KMS-11 (cell line): ENCODE measurements at regions not wholly inside any gene's neighbourhood (a gene's known extent, or its start where the extent isn't known, plus 50 kb on each side); places are given as distances from the start of the nearest gene placed in this dataset.

Experiments used
- H2AFZ ChIP-seq: fragments of 200-600 bp; sonication (generic); 2 replicates; pipeline ENCODE4 v1.6.1; 2016; ENCODE audit warnings: antibody characterized with exemption, mixed run types, low read depth
- H3K27ac ChIP-seq: fragments of 200-600 bp; sonication (generic); 2 replicates; pipeline ENCODE4 v1.6.1; 2016; ENCODE audit warnings: mild to moderate bottlenecking, mixed run types
- H3K27me3 ChIP-seq: fragments of 200-600 bp; sonication (generic); 2 replicates; pipeline ENCODE4 v1.6.1; 2017; ENCODE audit warnings: mild to moderate bottlenecking, low read depth, mixed run types, moderate library complexity; ENCODE audit not compliant: insufficient read depth
- H3K36me3 ChIP-seq: fragments of 200-600 bp; sonication (generic); 2 replicates; pipeline ENCODE4 v1.6.1; 2017; ENCODE audit warnings: mild to moderate bottlenecking, mixed run types; ENCODE audit not compliant: insufficient read depth
- H3K4me1 ChIP-seq: fragments of 200-600 bp; sonication (generic); 2 replicates; pipeline ENCODE4 v1.6.1; 2016; ENCODE audit warnings: mild to moderate bottlenecking, low read depth, mixed run types; ENCODE audit not compliant: poor library complexity, severe bottlenecking
- H3K4me2 ChIP-seq: fragments of 200-600 bp; sonication (generic); 2 replicates; pipeline ENCODE4 v1.7.0; 2016; ENCODE audit warnings: mild to moderate bottlenecking, mixed run types
- H3K4me3 ChIP-seq: fragments of 200-600 bp; sonication (generic); IDR thresholded peaks from 2 replicates; pipeline ENCODE4 v1.6.1; 2017; ENCODE audit warnings: low read depth, low read length, mixed read lengths; ENCODE audit not compliant: insufficient read depth
- H3K79me2 ChIP-seq: fragments of 200-600 bp; sonication (generic); 2 replicates; pipeline ENCODE4 v1.6.1; 2016; ENCODE audit warnings: low read depth, mixed run types; ENCODE audit not compliant: insufficient read depth
- H3K9ac ChIP-seq: fragments of 200-600 bp; sonication (generic); 2 replicates; pipeline ENCODE4 v1.6.1; 2016; ENCODE audit warnings: mild to moderate bottlenecking, mixed run types
- H4K20me1 ChIP-seq: fragments of 200-600 bp; sonication (generic); 2 replicates; pipeline ENCODE4 v1.6.1; 2016; ENCODE audit warnings: mild to moderate bottlenecking, mixed run types; ENCODE audit not compliant: insufficient read depth
- TF ChIP-seq, protein P1 (sequence below): fragments of 200-600 bp; sonication (generic); conservative IDR thresholded peaks from 2 replicates; pipeline ENCODE4 v1.6.1; 2017; ENCODE audit warnings: low read depth, mild to moderate bottlenecking, antibody characterized with exemption, low read length, moderate library complexity, mixed read lengths

DNA sequence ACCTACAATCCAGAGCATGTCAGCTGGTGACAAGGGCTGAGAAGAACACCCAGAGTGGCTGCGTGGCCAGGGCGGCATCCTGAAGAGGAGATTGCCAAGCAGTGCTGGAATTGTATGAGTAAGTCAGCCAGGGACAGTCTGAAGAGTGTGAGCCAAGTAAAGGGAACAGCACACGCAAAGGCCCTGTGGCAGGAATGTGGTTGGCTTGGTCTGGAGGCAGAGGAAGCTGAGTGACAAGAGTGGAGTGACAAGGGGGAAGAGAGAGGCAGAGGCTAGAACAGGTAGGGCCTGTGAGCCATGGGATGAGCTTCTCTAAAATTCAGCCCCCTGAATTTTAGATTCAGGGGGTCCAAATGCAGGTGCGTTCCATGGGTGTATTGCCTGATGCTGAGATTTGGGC, 53.7 kb upstream of the UQCRFS1 start:
- no peaks in the 10 kb centered on the region for H3K4me1 ChIP-seq
- no peak overlapping the region for H3K27ac ChIP-seq
- H3K27me3 ChIP-seq, result no peaks in the 10 kb centered on the region
- no peaks in the 10 kb centered on the region for H3K36me3 ChIP-seq
- no peak overlapping the region for H3K4me3 ChIP-seq
- H3K79me2 ChIP-seq, result no peaks in the 10 kb centered on the region
- H4K20me1 ChIP-seq, result no peaks in the 10 kb centered on the region
- H2AFZ ChIP-seq, result no peak overlapping the region
- TF ChIP-seq, protein P1, sequence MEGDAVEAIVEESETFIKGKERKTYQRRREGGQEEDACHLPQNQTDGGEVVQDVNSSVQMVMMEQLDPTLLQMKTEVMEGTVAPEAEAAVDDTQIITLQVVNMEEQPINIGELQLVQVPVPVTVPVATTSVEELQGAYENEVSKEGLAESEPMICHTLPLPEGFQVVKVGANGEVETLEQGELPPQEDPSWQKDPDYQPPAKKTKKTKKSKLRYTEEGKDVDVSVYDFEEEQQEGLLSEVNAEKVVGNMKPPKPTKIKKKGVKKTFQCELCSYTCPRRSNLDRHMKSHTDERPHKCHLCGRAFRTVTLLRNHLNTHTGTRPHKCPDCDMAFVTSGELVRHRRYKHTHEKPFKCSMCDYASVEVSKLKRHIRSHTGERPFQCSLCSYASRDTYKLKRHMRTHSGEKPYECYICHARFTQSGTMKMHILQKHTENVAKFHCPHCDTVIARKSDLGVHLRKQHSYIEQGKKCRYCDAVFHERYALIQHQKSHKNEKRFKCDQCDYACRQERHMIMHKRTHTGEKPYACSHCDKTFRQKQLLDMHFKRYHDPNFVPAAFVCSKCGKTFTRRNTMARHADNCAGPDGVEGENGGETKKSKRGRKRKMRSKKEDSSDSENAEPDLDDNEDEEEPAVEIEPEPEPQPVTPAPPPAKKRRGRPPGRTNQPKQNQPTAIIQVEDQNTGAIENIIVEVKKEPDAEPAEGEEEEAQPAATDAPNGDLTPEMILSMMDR, result no peak
- no peak overlapping the region for H3K4me2 ChIP-seq
- H3K9ac ChIP-seq, result no peak overlapping the region

DNA sequence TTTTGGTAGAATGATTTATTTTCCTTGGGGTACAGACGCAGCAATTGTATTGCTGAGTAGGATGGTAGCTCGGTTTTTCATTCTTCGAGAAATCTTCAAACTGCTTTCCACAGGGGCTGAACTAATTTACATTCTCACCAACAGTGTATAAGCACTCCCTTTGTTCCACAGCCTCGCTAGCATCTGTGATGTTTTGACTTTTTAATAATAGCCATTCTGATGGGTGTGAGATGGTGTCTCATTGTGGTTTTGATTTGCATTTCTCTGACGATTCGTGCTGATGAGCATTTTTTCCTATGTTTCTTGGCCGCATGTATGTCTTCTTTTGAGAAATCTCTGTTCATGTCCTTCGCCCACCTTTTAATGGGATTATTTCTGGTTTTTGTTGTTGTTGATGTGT, 54.8 kb upstream of the UQCRFS1 start:
- H3K4me1 ChIP-seq, result no peaks in the 10 kb centered on the region
- TF ChIP-seq, protein P1, result no peak
- no peaks in the 10 kb centered on the region for H3K36me3 ChIP-seq
- H2AFZ ChIP-seq, result no peak overlapping the region
- no peaks in the 10 kb centered on the region for H3K79me2 ChIP-seq
- H3K27me3 ChIP-seq, result no peaks in the 10 kb centered on the region
- no peak overlapping the region for H3K27ac ChIP-seq
- no peak overlapping the region for H3K9ac ChIP-seq
- H4K20me1 ChIP-seq, result no peaks in the 10 kb centered on the region
- H3K4me2 ChIP-seq, result no peak overlapping the region
- no peak overlapping the region for H3K4me3 ChIP-seq

DNA sequence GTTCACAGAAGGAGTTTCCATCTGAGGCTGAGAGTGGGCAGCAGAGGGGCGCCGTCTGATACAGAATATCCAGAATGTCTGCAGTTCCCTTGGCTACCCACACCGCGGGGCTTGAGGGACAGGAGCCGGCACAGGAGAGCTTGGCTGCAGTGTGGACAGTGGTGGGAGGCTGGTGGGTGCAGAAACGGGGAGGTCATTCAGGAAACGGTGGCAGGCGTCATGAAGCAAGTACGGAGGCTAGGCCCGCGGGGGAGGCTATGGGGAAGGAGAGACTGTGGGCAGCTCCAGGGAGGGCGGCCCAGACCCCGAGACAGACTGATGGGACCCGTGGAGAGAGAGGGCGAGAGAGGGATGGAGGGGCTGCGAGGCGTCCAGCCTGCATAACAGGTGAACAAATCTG, 55.2 kb upstream of the UQCRFS1 start:
- no peak overlapping the region for H3K27ac ChIP-seq
- no peaks in the 10 kb centered on the region for H4K20me1 ChIP-seq
- H3K9ac ChIP-seq, result no peak overlapping the region
- no peaks in the 10 kb centered on the region for H3K36me3 ChIP-seq
- TF ChIP-seq, protein P1, result no peak
- no peak overlapping the region for H3K4me3 ChIP-seq
- H2AFZ ChIP-seq, result no peak overlapping the region
- H3K4me2 ChIP-seq, result no peak overlapping the region
- no peaks in the 10 kb centered on the region for H3K4me1 ChIP-seq
- no peaks in the 10 kb centered on the region for H3K27me3 ChIP-seq
- H3K79me2 ChIP-seq, result no peaks in the 10 kb centered on the region

DNA sequence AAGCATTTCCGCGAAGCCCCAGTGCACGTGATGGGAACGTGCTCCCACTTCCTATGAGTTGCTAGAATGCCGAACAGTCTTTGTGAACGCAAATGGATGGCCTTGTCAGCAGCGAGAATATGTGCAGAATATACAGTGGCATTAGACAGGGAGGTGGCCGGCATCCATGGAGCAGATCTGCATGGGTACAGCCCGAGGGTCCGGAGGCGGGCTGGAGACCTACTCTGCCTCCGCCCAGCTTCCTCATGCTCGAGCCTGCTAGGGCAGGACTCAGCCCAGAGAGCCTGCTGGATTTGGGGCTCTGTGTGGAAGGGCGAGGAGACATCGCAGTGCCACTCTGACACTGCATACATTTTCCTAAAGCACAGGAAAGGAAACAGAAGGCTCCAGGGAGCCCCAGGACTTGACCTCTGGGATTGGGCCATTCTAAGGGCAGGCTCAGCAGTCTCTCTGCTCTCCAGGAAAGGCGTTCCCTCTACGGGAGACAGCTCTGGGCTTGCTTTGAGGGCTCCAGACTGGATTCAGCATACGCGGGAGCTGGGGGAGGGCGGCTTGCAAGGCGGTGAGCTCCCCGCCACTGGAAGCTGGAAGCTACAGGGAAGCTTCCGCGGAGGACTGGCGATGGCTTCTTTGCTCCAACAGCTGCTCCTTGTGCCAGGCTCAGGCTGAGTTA, 55.9 kb upstream of the UQCRFS1 start:
- Histone ChIP-seq H3K4me3 (no peak overlapping the region), H2AFZ (no peak overlapping the region), H4K20me1 (no peaks in the 10 kb centered on the region), H3K4me2 (no peak overlapping the region), H3K27me3 (no peaks in the 10 kb centered on the region), H3K4me1 (no peaks in the 10 kb centered on the region), H3K27ac (no peak overlapping the region), H3K79me2 (no peaks in the 10 kb centered on the region), H3K9ac (no peak overlapping the region), H3K36me3 (no peaks in the 10 kb centered on the region)
- TF ChIP-seq, protein P1, result no peak
